HG03457 (cell line): ENCODE measurements at regions not wholly inside any gene's neighbourhood (a gene's known extent, or its start where the extent isn't known, plus 50 kb on each side); places are given as distances from the start of the nearest gene placed in this dataset.

Experiments
- ATAC-seq: cut with Tn5 transposase; IDR thresholded peaks from one replicate; pipeline ENCODE4 v1.9.1; 2021; ENCODE audit warnings: moderate number of reproducible peaks; ENCODE audit not compliant: unreplicated experiment

- ATAC-seq: no peak
Measured at GRCh38 chr13:90170208-90170607, 1177.3 kb upstream of the MIR17HG start.

GRCh38 chr13:90171649-90172048 lies 1175.8 kb upstream of the MIR17HG start:
- ATAC-seq: no peak

GRCh38 chr13:90177512-90177911 lies 1170.0 kb upstream of the MIR17HG start:
- no peak for ATAC-seq

- no peak for ATAC-seq
Measured at GRCh38 chr13:90184355-90184754, 1163.1 kb upstream of the MIR17HG start.

GRCh38 chr13:90185734-90186133 lies 1161.8 kb upstream of the MIR17HG start:
- no peak for ATAC-seq

- ATAC-seq: no peak
Measured at GRCh38 chr13:90187478-90188350, 1159.8 kb upstream of the MIR17HG start.

- no peak for ATAC-seq
Measured at GRCh38 chr13:90188351-90188636, 1159.2 kb upstream of the MIR17HG start.

GRCh38 chr13:90197722-90198121 lies 1149.8 kb upstream of the MIR17HG start:
- no peak for ATAC-seq

GRCh38 chr13:90201202-90201601 lies 1146.3 kb upstream of the MIR17HG start:
- ATAC-seq: no peak

- no peak for ATAC-seq
Measured at GRCh38 chr13:90201676-90202460, 1145.6 kb upstream of the MIR17HG start.

GRCh38 chr13:90205081-90205480 lies 1142.4 kb upstream of the MIR17HG start:
- no peak for ATAC-seq

- no peak for ATAC-seq
Measured at GRCh38 chr13:90205911-90206310, 1141.6 kb upstream of the MIR17HG start.

GRCh38 chr13:90217275-90217674 lies 1130.2 kb upstream of the MIR17HG start:
- ATAC-seq: no peak

- no peak for ATAC-seq
Measured at GRCh38 chr13:90222758-90223157, 1124.7 kb upstream of the MIR17HG start.

- ATAC-seq: no peak
Measured at GRCh38 chr13:90230311-90230710, 1117.2 kb upstream of the MIR17HG start.

GRCh38 chr13:90232291-90232690 lies 1115.2 kb upstream of the MIR17HG start:
- no peak for ATAC-seq

- no peak for ATAC-seq
Measured at GRCh38 chr13:90233933-90234672, 1113.4 kb upstream of the MIR17HG start.

GRCh38 chr13:90237852-90238251 lies 1109.6 kb upstream of the MIR17HG start:
- ATAC-seq: no peak

- ATAC-seq: no peak
Measured at GRCh38 chr13:90238413-90238812, 1109.1 kb upstream of the MIR17HG start.

- ATAC-seq: no peak
Measured at GRCh38 chr13:90239130-90239529, 1108.4 kb upstream of the MIR17HG start.

- ATAC-seq: no peak
Measured at GRCh38 chr13:90246005-90246404, 1101.5 kb upstream of the MIR17HG start.
